ENCODE measurements at regions not wholly inside any gene's neighbourhood (a gene's known extent, or its start where the extent isn't known, plus 50 kb on each side); places are given as distances from the start of the nearest gene placed in this dataset.
"Not testable (repeated sequence)": the region's sequence is repeated elsewhere in the genome, so short reads cannot be mapped to it uniquely, and the experiment has no call there.

DNA sequence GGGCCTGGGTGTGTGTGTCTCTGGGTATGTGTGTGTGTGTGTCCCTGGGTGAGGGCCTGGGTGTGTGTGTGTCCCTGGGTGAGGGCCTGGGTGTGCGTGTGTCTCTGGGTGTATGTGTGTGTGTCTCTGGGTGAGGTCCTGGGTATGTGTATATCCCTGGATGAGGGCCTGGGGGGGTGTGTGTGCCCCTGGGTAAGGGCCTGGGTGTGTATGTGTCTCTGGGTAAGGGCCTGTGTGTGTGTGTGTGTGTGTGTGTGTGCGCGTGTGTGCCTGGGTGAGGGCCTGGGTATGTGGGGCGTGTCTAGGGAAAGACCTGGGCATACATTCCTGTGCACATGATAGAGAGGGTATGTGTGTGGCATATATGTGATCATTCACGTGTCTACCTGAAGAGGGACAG is 155.1 kb upstream of the ZC3H12A start:
- no peak for DNase-seq (ENCODE audit: low spot score)

- DNase-seq (ENCODE audit: low spot score) = no peak
Measured at GRCh38 chr1:37323486-37324377, 150.6 kb upstream of the ZC3H12A start.

DNA sequence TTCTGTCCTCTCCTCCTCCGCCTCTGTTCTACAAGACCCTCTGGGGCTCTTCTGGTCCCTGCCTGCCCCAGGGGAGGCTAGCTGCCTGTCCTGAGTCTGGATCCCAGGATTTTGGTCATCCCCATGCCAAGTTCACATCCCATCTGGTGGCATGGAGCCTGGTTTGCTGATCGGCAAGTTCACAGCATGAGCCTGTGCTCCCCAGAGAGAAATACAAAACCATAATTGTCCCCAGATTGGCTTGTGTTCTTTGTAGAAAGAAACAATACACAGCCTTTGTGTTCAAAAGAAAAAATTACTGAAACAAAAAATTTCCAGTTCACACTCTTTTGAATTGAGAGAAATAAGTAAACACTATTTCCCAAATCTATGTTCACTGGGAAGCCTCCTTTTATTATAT is 149.4 kb upstream of the ZC3H12A start:
- DNase-seq (ENCODE audit: low spot score) = peak; percentile 96

DNA sequence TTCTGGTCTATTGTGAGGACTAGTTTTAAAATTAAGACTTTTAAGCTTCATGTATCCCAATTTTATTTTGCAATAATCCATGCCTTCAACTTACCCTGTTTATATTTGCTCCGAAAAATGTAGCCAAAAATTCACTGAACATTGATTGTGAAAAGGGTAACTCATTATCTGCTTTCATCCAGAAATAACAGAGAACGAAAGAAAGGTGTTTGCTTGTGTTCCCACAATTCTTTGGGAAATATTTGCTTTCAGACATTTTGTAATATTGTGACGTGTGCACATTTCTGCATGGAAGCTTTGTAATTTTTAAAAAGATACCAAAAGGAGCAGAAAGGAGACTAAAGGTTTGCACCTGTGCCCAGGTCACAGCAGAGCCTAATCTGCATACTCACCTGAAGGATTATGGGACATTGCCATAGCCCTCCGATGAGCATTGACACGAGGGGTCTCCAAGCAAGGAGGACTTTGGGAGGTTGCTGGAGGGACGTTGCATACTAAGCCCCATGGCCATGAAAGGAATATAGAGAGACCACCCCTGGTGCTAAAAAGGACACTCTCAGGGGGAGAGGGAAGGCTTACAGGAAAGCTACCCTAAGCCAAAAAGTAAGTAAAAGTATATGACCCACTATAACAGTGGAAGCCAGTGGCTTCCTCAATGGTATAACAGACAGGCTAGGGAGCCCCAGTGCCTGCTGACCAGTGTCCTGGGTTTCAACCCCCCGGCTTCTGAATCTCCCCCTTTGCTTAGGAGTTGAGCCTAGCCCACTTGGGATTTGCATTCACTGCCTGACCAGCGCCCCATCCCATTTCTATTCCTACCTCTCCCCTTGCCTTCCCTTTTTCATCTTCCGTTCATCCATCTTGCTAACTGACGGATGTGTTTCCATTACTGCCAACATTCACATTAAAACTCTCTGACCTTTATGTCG is 148.6 kb upstream of the ZC3H12A start:
- DNase-seq (ENCODE audit: low spot score) = no peak

DNA sequence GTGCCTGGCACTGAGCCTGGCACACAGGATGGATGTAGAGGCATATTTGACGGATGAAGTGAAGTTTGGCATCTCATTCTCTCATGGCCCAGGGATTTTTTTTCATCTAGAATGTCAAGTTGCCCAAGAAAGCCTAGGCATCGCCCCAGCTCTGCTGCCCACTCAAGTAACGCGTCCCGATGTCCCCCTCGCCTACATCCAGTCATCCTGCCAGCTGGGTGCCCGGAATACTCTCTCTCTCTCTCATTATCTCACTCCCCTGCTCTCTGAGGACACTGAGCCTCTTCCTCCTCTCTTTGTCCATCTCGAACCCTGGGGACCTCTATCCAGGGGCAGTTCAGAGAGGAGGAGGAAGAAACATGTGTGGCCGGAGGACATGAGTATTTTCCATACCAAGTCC is 142.3 kb upstream of the ZC3H12A start:
- DNase-seq (ENCODE audit: low spot score) = no peak

DNA sequence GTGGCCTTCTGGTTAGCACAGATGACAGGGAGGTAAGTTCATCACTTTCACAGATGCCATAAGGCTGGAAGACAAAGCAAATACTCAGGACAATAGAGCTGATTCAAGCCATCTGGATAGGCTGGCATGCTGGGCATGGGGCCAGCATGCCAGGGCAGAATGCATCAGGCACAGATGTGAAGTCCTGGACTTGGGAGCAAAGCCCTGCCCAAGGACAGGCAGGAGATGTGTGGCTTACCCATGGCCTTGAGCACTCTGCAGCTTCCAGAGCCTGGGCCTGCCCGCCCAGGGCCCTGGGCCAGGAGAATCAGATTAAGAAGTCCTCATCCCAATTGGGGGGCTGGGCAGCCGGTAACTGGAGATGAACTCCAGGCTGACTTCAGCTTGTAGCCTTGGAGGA is 135.7 kb upstream of the ZC3H12A start:
- peak; percentile 94 for DNase-seq (ENCODE audit: low spot score)

GRCh38 chr1:37342736-37343135 is 131.6 kb upstream of the ZC3H12A start:
- DNase-seq (ENCODE audit: low spot score) = no peak

DNA sequence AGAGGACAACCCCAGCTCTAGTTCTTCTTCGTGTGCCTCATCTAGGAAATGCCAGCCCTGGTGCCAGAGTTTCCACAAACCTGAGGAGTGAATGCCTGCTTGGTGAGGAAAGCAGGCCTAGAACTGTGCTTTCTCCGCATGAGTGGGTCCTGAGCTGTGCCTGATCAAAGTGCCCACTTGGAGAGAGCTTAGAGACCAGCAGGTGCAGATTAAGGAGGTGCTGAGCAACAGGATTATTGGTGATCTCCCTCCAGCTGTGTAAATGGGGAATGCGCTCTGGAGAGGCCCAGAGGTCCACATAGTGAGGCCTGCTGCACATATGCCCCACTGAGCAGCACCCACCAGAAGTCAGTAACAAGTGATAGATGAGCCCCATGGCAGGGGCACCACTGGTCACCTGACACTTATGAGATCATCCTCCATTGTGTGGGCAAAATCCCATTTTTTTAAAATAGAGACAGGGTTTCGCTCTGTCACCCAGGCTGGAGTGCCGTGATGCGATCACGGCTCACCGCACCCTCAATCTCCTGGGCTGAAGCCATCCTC is 127.2 kb upstream of the ZC3H12A start:
- no peak for DNase-seq (ENCODE audit: low spot score)

- no peak for DNase-seq (ENCODE audit: low spot score)
Measured at GRCh38 chr1:37353871-37354270, 120.5 kb upstream of the ZC3H12A start.

GRCh38 chr1:37354876-37355650 is 119.3 kb upstream of the ZC3H12A start:
- DNase-seq (ENCODE audit: low spot score) = no peak

DNA sequence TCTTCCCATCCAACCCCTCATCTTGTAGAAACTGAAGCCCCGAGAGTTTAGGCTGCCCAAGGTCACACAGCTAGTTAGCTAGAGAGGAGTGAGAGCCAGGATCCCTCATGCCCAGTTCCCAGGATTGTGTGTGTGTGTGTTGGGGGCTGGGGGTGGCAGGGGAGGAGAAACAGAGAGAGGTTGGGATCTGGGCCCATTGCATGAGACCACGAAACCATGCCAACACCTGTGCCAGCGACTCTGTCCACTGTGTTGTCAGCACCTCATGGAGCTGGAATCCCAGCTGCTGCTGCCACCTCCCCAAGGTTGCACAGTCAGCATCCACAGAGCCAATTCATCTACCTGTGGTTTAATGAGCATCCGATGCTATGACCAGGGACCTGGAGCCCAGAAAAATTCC is 115.4 kb upstream of the ZC3H12A start:
- DNase-seq (ENCODE audit: low spot score) = no peak

DNA sequence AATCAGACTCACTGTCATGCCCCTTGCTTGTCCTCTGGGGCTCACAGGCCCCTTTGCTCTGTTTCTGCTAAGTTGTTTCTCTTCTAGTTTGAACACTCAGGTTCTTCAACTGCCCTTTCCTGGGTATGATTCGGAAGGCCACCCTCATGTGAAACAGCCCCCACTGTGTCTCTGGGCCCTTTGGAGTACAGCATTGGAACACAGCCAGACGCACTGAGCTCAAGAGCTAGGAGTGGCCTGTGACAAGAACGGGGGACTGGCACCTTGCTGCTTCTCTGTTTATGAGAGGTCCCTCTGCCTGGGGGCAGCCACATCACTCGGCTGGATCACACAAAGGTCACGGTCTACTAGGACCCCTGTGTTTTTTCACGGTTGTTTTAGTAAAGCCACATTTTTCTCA is 114.4 kb upstream of the ZC3H12A start:
- no peak for DNase-seq (ENCODE audit: low spot score)

DNA sequence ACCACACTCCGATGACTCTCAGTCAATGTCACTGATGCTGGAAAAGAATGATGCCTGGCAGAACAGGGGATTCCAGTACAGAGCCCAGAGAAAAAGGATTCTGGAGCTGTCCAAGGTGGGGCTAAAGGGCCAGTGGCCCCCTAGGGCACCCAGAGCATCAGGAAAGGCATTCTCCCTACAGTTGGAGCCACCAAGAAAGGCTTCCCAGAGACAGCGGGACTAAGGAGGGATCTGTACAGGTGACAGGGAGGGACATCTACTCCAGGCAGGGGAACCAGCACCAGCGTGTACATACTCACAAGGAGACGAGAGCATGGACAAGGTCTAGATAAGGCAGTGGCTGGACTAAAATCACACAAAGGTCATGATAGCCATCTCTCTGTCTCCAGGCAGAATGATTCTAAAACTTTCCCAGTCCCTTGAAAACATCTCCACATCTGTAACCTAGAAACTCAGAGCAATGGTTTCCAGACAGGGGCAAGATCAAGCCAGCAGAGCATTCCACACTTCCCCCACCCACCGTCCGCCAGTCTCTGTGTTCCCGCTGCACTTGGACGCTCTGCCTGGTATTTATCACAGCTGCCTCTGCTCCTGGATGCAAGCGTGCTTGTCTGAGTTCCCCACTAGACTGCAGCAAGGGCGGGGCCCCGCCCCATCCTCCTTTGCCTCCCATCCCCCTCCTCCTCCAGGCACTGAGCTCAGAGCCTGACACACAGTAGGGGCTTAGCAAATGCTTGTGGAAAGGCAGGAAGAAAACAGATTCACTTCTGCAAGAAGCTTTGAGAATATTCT is 111.6 kb upstream of the ZC3H12A start:
- DNase-seq (ENCODE audit: low spot score) = no peak

DNA sequence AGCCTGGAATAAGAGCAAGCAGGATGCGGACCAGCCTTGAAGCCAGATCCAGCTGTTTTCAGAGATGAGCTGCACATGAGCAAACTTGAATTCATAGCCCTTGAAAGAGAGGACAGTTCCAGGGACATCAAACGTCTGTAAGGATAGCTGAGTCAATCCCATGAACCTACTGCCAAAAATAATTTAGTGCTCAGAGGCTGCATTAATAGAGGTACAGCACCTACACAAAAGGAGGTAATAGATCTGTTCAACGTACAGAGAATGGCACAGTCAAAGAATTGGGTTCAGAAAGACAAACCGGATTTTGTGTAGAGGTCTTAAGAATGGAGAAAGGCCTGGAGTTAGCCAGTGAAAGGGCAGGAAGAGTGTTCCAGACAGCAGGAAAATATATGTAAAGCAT is 110.8 kb upstream of the ZC3H12A start:
- DNase-seq (ENCODE audit: low spot score) = no peak

GRCh38 chr1:37368665-37369315 is 105.6 kb upstream of the ZC3H12A start:
- DNase-seq (ENCODE audit: low spot score) = peak; percentile 10

DNA sequence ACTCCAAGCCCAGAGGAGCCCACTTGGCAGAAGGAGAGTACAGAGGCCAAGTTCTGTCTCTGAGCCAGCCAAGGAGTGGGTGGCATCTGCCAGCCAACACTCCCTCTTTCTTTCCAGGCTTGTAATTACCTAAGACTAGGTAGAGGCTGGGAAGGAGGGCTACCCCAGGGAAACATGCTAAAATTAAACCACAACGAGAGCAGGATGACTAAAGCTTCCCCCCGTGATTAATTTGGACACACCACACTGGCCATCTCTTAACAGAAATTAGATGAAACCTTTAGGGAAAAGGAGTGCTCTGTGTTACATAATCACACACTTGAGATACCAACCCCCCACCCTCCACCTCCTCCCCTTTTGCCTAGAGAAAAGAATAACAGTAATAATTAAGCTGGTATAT is 102.1 kb upstream of the ZC3H12A start:
- no peak for DNase-seq (ENCODE audit: low spot score)

- no peak for DNase-seq (ENCODE audit: low spot score)
Measured at GRCh38 chr1:37372711-37373110, 101.7 kb upstream of the ZC3H12A start.

GRCh38 chr1:37373413-37373812 is 101.0 kb upstream of the ZC3H12A start:
- no peak for DNase-seq (ENCODE audit: low spot score)

GRCh38 chr1:37380546-37380945 is 93.8 kb upstream of the ZC3H12A start:
- DNase-seq (ENCODE audit: low spot score) = not testable (repeated sequence)

GRCh38 chr1:37387854-37388253 is 86.5 kb upstream of the ZC3H12A start:
- no peak for DNase-seq (ENCODE audit: low spot score)

- no peak for DNase-seq (ENCODE audit: low spot score)
Measured at GRCh38 chr1:37389327-37389726, 85.1 kb upstream of the ZC3H12A start.

Data from globus pallidus (tissue), 1 donor.